WERI-Rb-1 (cell line): ENCODE measurements at regions not wholly inside any gene's neighbourhood (a gene's known extent, or its start where the extent isn't known, plus 50 kb on each side); places are given as distances from the start of the nearest gene placed in this dataset.

Experiments used
- DNase-seq: peaks from one replicate; pipeline ENCODE4 v3.0.0-alpha.2; 2020
- H3K27ac ChIP-seq: fragments of 250-450 bp; sonication (Bioruptor Pico); 2 replicates; pipeline ENCODE4 v1.5.1; 2020; ENCODE audit warnings: mild to moderate bottlenecking, moderate library complexity
- H3K27me3 ChIP-seq: fragments of 250-450 bp; sonication (Bioruptor Pico); 2 replicates; pipeline ENCODE4 v1.5.1; 2021; ENCODE audit warnings: mild to moderate bottlenecking, low read depth, moderate library complexity; ENCODE audit not compliant: insufficient read depth, severe bottlenecking
- H3K36me3 ChIP-seq: fragments of 250-450 bp; sonication (Bioruptor Pico); 2 replicates; pipeline ENCODE4 v1.5.1; 2020; ENCODE audit warnings: mild to moderate bottlenecking, moderate library complexity
- H3K4me3 ChIP-seq: 2 replicates; pipeline ENCODE4 v1.5.1; 2011; ENCODE audit warnings: low read depth, mild to moderate bottlenecking, control low read depth, low read length
- H3K9me3 ChIP-seq: fragments of 250-450 bp; sonication (Bioruptor Pico); 2 replicates; pipeline ENCODE4 v1.5.1; 2021; ENCODE audit warnings: mild to moderate bottlenecking, moderate library complexity; ENCODE audit not compliant: severe bottlenecking
- CTCF ChIP-seq: IDR thresholded peaks from 2 replicates; pipeline ENCODE4 v1.5.1; 2011; ENCODE audit warnings: low read depth, mild to moderate bottlenecking, control low read depth, inconsistent platforms, low read length

GRCh38 chr12:75887979-75888378 lies 143.6 kb downstream of the PHLDA1 start:
- no peak overlapping the region for H3K27ac ChIP-seq
- DNase-seq = no peak
- TF ChIP-seq CTCF = no peak

GRCh38 chr12:75884465-75884985 lies 147.1 kb downstream of the PHLDA1 start:
- no peak overlapping the region for H3K4me3 ChIP-seq
- H3K27me3 ChIP-seq = no peaks in the 10 kb centered on the region
- H3K27ac ChIP-seq = peak overlapping the region; percentile 60
- H3K36me3 ChIP-seq = no peaks in the 10 kb centered on the region
- DNase-seq = peak; percentile 68
- H3K9me3 ChIP-seq = no peaks in the 10 kb centered on the region
- TF ChIP-seq CTCF = no peak

More at GRCh38 chr12:75887979-75888378, 143.6 kb downstream of the PHLDA1 start:
- no peaks in the 10 kb centered on the region for H3K9me3 ChIP-seq
- H3K4me3 ChIP-seq = no peak overlapping the region
- H3K27me3 ChIP-seq = no peaks in the 10 kb centered on the region
- H3K36me3 ChIP-seq = no peaks in the 10 kb centered on the region

GRCh38 chr12:75883241-75883640 lies 148.3 kb downstream of the PHLDA1 start:
- no peak overlapping the region for H3K4me3 ChIP-seq
- DNase-seq = peak; percentile 18
- no peak for TF ChIP-seq CTCF
- no peaks in the 10 kb centered on the region for H3K36me3 ChIP-seq
- H3K27me3 ChIP-seq = no peaks in the 10 kb centered on the region
- H3K9me3 ChIP-seq = no peaks in the 10 kb centered on the region
- peak overlapping the region; percentile 55 for H3K27ac ChIP-seq

- Histone ChIP-seq H3K27me3 (no peaks in the 10 kb centered on the region), H3K27ac (peak overlapping the region; percentile 55), H3K36me3 (no peaks in the 10 kb centered on the region), H3K9me3 (no peaks in the 10 kb centered on the region), H3K4me3 (no peak overlapping the region)
- TF ChIP-seq CTCF = no peak
- DNase-seq = no peak
Observed at GRCh38 chr12:75882421-75882820, 149.2 kb downstream of the PHLDA1 start.

- Histone ChIP-seq H3K36me3 (no peaks in the 10 kb centered on the region), H3K9me3 (no peaks in the 10 kb centered on the region), H3K4me3 (no peak overlapping the region), H3K27me3 (no peaks in the 10 kb centered on the region), H3K27ac (peak overlapping the region; percentile 55)
- no peak for TF ChIP-seq CTCF
- DNase-seq = no peak
Observed at GRCh38 chr12:75881920-75882319, 149.7 kb downstream of the PHLDA1 start.
